Endothelial cell of umbilical vein (primary cell): ENCODE measurements at regions not wholly inside any gene's neighbourhood (a gene's known extent, or its start where the extent isn't known, plus 50 kb on each side); places are given as distances from the start of the nearest gene placed in this dataset.

ENCODE experiments used
- CTCF ChIP-seq, 2 donors: IDR thresholded peaks; 1 replicate in 1 of 2; 2 replicates in 1 of 2; pipeline ENCODE4 v1.5.1; 2011; ENCODE audit warnings: low read length in 2 of 2, mild to moderate bottlenecking in 2 of 2, moderate library complexity in 2 of 2, control low read depth in 1 of 2, inconsistent platforms in 1 of 2, low read depth in 1 of 2; ENCODE audit not compliant: insufficient read depth in 1 of 2; ENCODE audit errors: extremely low read depth in 1 of 2
- EZH2 ChIP-seq: IDR thresholded peaks from 2 replicates; pipeline ENCODE4 v1.6.1; 2012; ENCODE audit warnings: borderline replicate concordance, low read depth, mild to moderate bottlenecking, moderate library complexity, low read length, inconsistent platforms; ENCODE audit not compliant: severe bottlenecking
- GATA2 ChIP-seq: IDR thresholded peaks from 2 replicates; pipeline ENCODE4 v1.7.0; 2011; ENCODE audit warnings: low read depth, mild to moderate bottlenecking, moderate library complexity, mixed read lengths, low read length; ENCODE audit not compliant: insufficient read length, insufficient read depth
- JUN ChIP-seq: IDR thresholded peaks from 2 replicates; pipeline ENCODE4 v1.6.1; 2011; ENCODE audit warnings: borderline replicate concordance, low read depth; ENCODE audit not compliant: insufficient read length, insufficient read depth
- MYC ChIP-seq: IDR thresholded peaks from one replicate; pipeline ENCODE4 v1.6.1; 2011; ENCODE audit warnings: mild to moderate bottlenecking, low read depth, low read length
- POLR2A ChIP-seq: IDR thresholded peaks from 2 replicates; pipeline ENCODE4 v1.6.1; 2012; ENCODE audit warnings: low read depth, mild to moderate bottlenecking, control low read depth, low read length
- POLR2AphosphoS5 ChIP-seq: IDR thresholded peaks from 2 replicates; pipeline ENCODE4 v1.6.1; 2012; ENCODE audit warnings: low read depth, mild to moderate bottlenecking, control low read depth, low read length, moderate library complexity; ENCODE audit not compliant: insufficient read depth
- TF ChIP-seq, protein P1 (sequence below): IDR thresholded peaks from 2 replicates; pipeline ENCODE4 v1.6.1; 2011; ENCODE audit not compliant: insufficient read depth, insufficient read length

DNA sequence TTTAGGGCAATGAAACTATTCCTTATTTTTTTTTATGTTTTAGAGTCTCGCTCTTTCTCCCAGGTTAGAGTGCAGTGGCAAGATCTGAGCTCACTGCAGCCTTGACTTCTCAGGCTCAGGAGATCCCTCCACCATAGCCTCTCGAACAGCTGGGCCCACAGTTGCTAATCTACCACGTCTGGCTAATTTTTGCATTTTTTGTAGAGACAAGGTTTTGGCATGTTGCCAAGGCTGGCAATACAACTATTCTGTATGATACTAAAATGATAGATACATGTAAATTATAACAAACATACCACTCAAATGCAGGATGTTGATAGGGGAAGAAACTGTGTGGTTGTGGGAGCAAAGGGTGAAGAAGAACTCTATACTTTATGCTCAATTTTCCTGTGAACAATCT is 401.3 kb downstream of the ZFHX3 start:
- TF ChIP-seq POLR2A (no peak), CTCF (IDR thresholded peaks at IDR 0.05; ENCODE audit: extremely low read depth in 1 of 2, insufficient read depth in 1 of 2, low read depth in 1 of 2, low read length in 2 of 2) (no peak), EZH2 (no peak), POLR2AphosphoS5 (no peak), MYC (no peak), JUN (no peak), GATA2 (no peak)
- TF ChIP-seq, protein P1, sequence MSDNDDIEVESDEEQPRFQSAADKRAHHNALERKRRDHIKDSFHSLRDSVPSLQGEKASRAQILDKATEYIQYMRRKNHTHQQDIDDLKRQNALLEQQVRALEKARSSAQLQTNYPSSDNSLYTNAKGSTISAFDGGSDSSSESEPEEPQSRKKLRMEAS = no peak
